ENCODE measurements at regions not wholly inside any gene's neighbourhood (a gene's known extent, or its start where the extent isn't known, plus 50 kb on each side); places are given as distances from the start of the nearest gene placed in this dataset.

GRCh38 chr22:48396785-48397530 is 1430.7 kb downstream of the BRD1 start (continued):
- TF ChIP-seq, protein P1, sequence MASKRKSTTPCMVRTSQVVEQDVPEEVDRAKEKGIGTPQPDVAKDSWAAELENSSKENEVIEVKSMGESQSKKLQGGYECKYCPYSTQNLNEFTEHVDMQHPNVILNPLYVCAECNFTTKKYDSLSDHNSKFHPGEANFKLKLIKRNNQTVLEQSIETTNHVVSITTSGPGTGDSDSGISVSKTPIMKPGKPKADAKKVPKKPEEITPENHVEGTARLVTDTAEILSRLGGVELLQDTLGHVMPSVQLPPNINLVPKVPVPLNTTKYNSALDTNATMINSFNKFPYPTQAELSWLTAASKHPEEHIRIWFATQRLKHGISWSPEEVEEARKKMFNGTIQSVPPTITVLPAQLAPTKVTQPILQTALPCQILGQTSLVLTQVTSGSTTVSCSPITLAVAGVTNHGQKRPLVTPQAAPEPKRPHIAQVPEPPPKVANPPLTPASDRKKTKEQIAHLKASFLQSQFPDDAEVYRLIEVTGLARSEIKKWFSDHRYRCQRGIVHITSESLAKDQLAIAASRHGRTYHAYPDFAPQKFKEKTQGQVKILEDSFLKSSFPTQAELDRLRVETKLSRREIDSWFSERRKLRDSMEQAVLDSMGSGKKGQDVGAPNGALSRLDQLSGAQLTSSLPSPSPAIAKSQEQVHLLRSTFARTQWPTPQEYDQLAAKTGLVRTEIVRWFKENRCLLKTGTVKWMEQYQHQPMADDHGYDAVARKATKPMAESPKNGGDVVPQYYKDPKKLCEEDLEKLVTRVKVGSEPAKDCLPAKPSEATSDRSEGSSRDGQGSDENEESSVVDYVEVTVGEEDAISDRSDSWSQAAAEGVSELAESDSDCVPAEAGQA (IDR thresholded peaks at IDR 0.05; ENCODE audit: low read depth) = 0 out of 2 replicates have a peak, but pooled peaks have one; percentile 40
- TF ChIP-seq, protein P1 (CRISPR knock-in tag; IDR thresholded peaks at IDR 0.05; ENCODE audit: borderline replicate concordance) = no peak
- TF ChIP-seq ZNF333 (CRISPR knock-in tag; IDR thresholded peaks at IDR 0.05; ENCODE audit: borderline replicate concordance) = no peak
- no peak for TF ChIP-seq SP4 (CRISPR knock-in tag; IDR thresholded peaks at IDR 0.05)
- no peak for TF ChIP-seq ZNF564 (CRISPR knock-in tag; IDR thresholded peaks at IDR 0.05)
- TF ChIP-seq ZMAT3 (CRISPR knock-in tag; conservative IDR thresholded peaks at IDR 0.05) = 0 out of 2 replicates have a peak, but pooled peaks have one; percentile 40
- TF ChIP-seq ADNP (CRISPR knock-in tag; IDR thresholded peaks at IDR 0.05) = no peak
- no peak for TF ChIP-seq EZH2 (conservative IDR thresholded peaks at IDR 0.05; ENCODE audit: low read depth, low read length)
- TF ChIP-seq ZSCAN5A (CRISPR knock-in tag; IDR thresholded peaks at IDR 0.05; ENCODE audit: borderline replicate concordance) = no peak
- TF ChIP-seq ZSCAN22 (CRISPR knock-in tag; IDR thresholded peaks at IDR 0.05) = no peak
- TF ChIP-seq ZNF580 (CRISPR knock-in tag; IDR thresholded peaks at IDR 0.05; ENCODE audit: borderline replicate concordance, low read depth) = no peak
- TF ChIP-seq NCOR1 (IDR thresholded peaks at IDR 0.05; ENCODE audit: borderline replicate concordance, low read length) = peak; percentile 87
- 0 out of 2 replicates have a peak, but pooled peaks have one; percentile 28 for TF ChIP-seq REPIN1 (CRISPR knock-in tag; IDR thresholded peaks at IDR 0.05; ENCODE audit: borderline replicate concordance, low read depth)
- no peak for TF ChIP-seq ZNF33B (CRISPR knock-in tag; IDR thresholded peaks at IDR 0.05)
- no peak for TF ChIP-seq RORA (CRISPR knock-in tag; IDR thresholded peaks at IDR 0.05)
- no peak for TF ChIP-seq SCMH1 (CRISPR knock-in tag; IDR thresholded peaks at IDR 0.05; ENCODE audit: borderline replicate concordance)
- TF ChIP-seq ZNF414 (CRISPR knock-in tag; IDR thresholded peaks at IDR 0.05) = 0 out of 2 replicates have a peak, but pooled peaks have one; percentile 50

Measured in HepG2 (cell line).